ENCODE measurements at regions not wholly inside any gene's neighbourhood (a gene's known extent, or its start where the extent isn't known, plus 50 kb on each side); places are given as distances from the start of the nearest gene placed in this dataset.

DNA sequence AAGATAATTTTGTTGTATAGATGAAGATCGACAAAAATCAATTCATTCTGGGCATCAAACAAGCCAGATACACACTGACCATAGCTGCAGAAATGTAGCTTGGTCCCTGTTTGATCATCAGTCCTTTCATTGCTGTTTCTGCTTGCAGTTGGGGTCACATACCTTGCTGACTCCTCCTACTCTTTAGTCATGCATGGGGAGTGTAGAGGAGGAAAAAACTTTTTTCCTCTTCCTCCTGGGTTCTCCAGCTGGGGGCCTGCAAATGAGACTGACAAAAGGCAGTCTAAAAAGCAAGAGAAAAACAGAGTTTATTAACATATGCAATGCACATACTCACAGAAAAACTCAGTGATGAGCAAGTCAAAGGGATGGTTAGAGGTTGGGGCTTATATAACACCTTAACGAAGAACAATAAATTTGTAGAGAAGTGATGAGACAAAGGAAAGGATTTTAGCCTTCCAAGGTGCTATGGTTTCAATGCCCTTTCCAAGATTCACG, 105.8 kb downstream of the QRSL1 start:
- H3K27ac Mint-ChIP-seq = no peak overlapping the region
- ATAC-seq (ENCODE audit: poor library complexity) = no peak

GRCh38 chr6:106733386-106733785, 104.0 kb downstream of the QRSL1 start:
- DNase-seq (no peak), ATAC-seq (ENCODE audit: poor library complexity) (no peak)
- ChIA-PET POLR2A (no interaction called here), CTCF (no interaction called here)
- no peaks in the 10 kb centered on the region for H3K36me3 ChIP-seq (ENCODE audit: insufficient read depth, low read length)
- Mint-ChIP-seq H3K27me3 (peaks cover 28% of the 10 kb centered on the region), H3K4me1 (ENCODE audit: low read depth) (no peaks in the 10 kb centered on the region), H3K36me3 (ENCODE audit: low read depth) (no peaks in the 10 kb centered on the region), H3K9me3 (no peaks in the 10 kb centered on the region), H3K27ac (no peak overlapping the region), H3K4me3 (no peak overlapping the region)
- no peak overlapping the region for H3K27ac ChIP-seq (ENCODE audit: low read depth in 1 of 2, low read length in 2 of 2)
- TF ChIP-seq, protein P1, sequence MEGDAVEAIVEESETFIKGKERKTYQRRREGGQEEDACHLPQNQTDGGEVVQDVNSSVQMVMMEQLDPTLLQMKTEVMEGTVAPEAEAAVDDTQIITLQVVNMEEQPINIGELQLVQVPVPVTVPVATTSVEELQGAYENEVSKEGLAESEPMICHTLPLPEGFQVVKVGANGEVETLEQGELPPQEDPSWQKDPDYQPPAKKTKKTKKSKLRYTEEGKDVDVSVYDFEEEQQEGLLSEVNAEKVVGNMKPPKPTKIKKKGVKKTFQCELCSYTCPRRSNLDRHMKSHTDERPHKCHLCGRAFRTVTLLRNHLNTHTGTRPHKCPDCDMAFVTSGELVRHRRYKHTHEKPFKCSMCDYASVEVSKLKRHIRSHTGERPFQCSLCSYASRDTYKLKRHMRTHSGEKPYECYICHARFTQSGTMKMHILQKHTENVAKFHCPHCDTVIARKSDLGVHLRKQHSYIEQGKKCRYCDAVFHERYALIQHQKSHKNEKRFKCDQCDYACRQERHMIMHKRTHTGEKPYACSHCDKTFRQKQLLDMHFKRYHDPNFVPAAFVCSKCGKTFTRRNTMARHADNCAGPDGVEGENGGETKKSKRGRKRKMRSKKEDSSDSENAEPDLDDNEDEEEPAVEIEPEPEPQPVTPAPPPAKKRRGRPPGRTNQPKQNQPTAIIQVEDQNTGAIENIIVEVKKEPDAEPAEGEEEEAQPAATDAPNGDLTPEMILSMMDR (IDR thresholded peaks at IDR 0.05) = no peak
- no peaks in the 10 kb centered on the region for H3K4me1 ChIP-seq (ENCODE audit: insufficient read depth, low read length)
- no peaks in the 10 kb centered on the region for H3K9me3 ChIP-seq (ENCODE audit: control insufficient read depth in 1 of 2, insufficient read depth in 1 of 2, low read length in 2 of 2)
- intact Hi-C loops (cut with DNase I, micrococcal nuclease) = no loop called here
- H3K4me3 ChIP-seq (ENCODE audit: low read length) = no peak overlapping the region
- H3K27me3 ChIP-seq (ENCODE audit: control insufficient read depth in 1 of 2, insufficient read depth in 2 of 2, low read length in 2 of 2) = peaks cover 0 to 2% of the 10 kb centered on the region in 2 experiments

More for the DNA sequence above, 105.8 kb downstream of the QRSL1 start:
- Mint-ChIP-seq H3K27me3 (peaks cover 36% of the 10 kb centered on the region), H3K4me3 (no peak overlapping the region), H3K4me1 (ENCODE audit: low read depth) (no peaks in the 10 kb centered on the region), H3K36me3 (ENCODE audit: low read depth) (no peaks in the 10 kb centered on the region), H3K9me3 (no peaks in the 10 kb centered on the region)
- intact Hi-C loops (cut with DNase I, micrococcal nuclease) = no loop called here
- ChIA-PET CTCF (no interaction called here), POLR2A (no interaction called here)
- Histone ChIP-seq H3K27me3 (ENCODE audit: control insufficient read depth in 1 of 2, insufficient read depth in 2 of 2, low read length in 2 of 2) (peaks cover 0 to 2% of the 10 kb centered on the region in 2 experiments), H3K9me3 (ENCODE audit: control insufficient read depth in 1 of 2, insufficient read depth in 1 of 2, low read length in 2 of 2) (no peaks in the 10 kb centered on the region), H3K36me3 (ENCODE audit: insufficient read depth, low read length) (no peaks in the 10 kb centered on the region), H3K4me1 (ENCODE audit: insufficient read depth, low read length) (no peaks in the 10 kb centered on the region), H3K4me3 (ENCODE audit: low read length) (no peak overlapping the region), H3K27ac (ENCODE audit: low read depth in 1 of 2, low read length in 2 of 2) (no peak overlapping the region)
- no peak for DNase-seq
- TF ChIP-seq, protein P1 (IDR thresholded peaks at IDR 0.05) = no peak

DNA sequence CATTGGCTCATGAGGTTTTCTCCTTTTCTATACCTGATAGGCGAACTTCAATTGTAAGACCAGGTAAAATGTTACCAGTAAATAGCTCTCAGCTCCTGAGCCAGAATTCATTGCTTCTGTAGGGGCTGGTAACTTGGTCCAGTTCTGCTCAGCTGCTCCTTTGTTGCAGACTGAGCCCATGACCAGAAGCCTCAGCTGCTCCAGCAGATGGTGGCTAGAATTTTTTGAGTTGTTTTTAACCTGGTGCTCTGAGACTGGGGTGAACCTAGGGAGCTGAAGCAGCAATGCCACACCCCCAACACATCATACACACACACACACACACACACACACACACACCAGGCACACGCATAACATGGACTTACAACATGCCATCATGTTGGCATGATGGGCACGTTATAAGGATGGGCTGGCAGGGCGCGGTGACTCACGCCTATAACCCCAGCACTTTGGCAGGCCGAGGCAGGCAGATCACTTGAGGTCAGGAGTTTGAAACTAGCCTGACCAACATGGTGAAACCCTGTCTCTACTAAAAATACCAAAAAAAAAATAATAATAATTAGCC, 103.1 kb downstream of the QRSL1 start:
- Histone ChIP-seq H3K4me1 (ENCODE audit: insufficient read depth, low read length) (no peaks in the 10 kb centered on the region), H3K36me3 (ENCODE audit: insufficient read depth, low read length) (no peaks in the 10 kb centered on the region), H3K4me3 (ENCODE audit: low read length) (no peak overlapping the region), H3K27me3 (ENCODE audit: control insufficient read depth in 1 of 2, insufficient read depth in 2 of 2, low read length in 2 of 2) (no peaks in the 10 kb centered on the region), H3K9me3 (ENCODE audit: control insufficient read depth in 1 of 2, insufficient read depth in 1 of 2, low read length in 2 of 2) (no peaks in the 10 kb centered on the region), H3K27ac (ENCODE audit: low read depth in 1 of 2, low read length in 2 of 2) (no peak overlapping the region)
- no peak overlapping the region for H3K27ac Mint-ChIP-seq
- H3K27me3 Mint-ChIP-seq = peaks cover 19% of the 10 kb centered on the region
- no peaks in the 10 kb centered on the region for H3K9me3 Mint-ChIP-seq
- POLR2A ChIA-PET = no interaction called here
- TF ChIP-seq, protein P1 (IDR thresholded peaks at IDR 0.05) = no peak
- ATAC-seq (ENCODE audit: poor library complexity) (no peak), DNase-seq (no peak)
- CTCF ChIA-PET = no interaction called here
- H3K4me3 Mint-ChIP-seq = no peak overlapping the region
- H3K36me3 Mint-ChIP-seq (ENCODE audit: low read depth) = no peaks in the 10 kb centered on the region
- intact Hi-C loops (cut with DNase I, micrococcal nuclease) = no loop called here
- no peaks in the 10 kb centered on the region for H3K4me1 Mint-ChIP-seq (ENCODE audit: low read depth)
